HFF-Myc (cell line): ENCODE measurements at regions not wholly inside any gene's neighbourhood (a gene's known extent, or its start where the extent isn't known, plus 50 kb on each side); places are given as distances from the start of the nearest gene placed in this dataset.
A peak's percentile ranks its signal among the peaks of the same experiment; 100 is the strongest.

Experiments
- DNase-seq: peaks from one replicate; pipeline ENCODE4 v3.0.0-alpha.2; 2011; ENCODE audit warnings: low read depth; ENCODE audit errors: extremely low read depth
- H3K4me3 ChIP-seq: replicated peaks from 2 replicates; pipeline ENCODE4 v1.5.1; 2011; ENCODE audit warnings: low read depth, mild to moderate bottlenecking, control low read depth, low read length
- TF ChIP-seq, protein P1 (sequence below): IDR thresholded peaks from 2 replicates; pipeline ENCODE4 v1.5.1; 2012; ENCODE audit warnings: mild to moderate bottlenecking, low read depth, low read length, control low read depth; ENCODE audit errors: missing control alignments

DNA sequence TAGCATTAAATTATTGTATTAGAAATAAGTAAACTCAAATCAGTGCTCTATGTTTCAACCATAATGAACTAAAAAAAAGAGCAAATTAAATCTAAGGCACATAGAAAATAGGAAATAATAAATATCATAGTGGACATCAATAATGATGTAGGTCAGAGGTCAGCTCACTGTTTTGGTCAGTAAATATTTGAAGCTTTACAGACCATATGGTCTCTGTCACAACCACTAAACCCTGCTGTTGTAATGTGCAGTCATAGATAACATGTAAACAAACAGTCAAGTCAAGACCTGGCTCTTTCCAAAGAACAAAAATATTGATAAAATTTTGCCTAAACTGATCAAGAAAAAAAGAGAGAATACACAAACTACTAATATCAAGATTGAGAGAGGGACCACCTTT, 615.0 kb downstream of the SH2D4B start:
- H3K4me3 ChIP-seq: no peak overlapping the region
- TF ChIP-seq, protein P1, sequence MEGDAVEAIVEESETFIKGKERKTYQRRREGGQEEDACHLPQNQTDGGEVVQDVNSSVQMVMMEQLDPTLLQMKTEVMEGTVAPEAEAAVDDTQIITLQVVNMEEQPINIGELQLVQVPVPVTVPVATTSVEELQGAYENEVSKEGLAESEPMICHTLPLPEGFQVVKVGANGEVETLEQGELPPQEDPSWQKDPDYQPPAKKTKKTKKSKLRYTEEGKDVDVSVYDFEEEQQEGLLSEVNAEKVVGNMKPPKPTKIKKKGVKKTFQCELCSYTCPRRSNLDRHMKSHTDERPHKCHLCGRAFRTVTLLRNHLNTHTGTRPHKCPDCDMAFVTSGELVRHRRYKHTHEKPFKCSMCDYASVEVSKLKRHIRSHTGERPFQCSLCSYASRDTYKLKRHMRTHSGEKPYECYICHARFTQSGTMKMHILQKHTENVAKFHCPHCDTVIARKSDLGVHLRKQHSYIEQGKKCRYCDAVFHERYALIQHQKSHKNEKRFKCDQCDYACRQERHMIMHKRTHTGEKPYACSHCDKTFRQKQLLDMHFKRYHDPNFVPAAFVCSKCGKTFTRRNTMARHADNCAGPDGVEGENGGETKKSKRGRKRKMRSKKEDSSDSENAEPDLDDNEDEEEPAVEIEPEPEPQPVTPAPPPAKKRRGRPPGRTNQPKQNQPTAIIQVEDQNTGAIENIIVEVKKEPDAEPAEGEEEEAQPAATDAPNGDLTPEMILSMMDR: no peak
- no peak for DNase-seq

DNA sequence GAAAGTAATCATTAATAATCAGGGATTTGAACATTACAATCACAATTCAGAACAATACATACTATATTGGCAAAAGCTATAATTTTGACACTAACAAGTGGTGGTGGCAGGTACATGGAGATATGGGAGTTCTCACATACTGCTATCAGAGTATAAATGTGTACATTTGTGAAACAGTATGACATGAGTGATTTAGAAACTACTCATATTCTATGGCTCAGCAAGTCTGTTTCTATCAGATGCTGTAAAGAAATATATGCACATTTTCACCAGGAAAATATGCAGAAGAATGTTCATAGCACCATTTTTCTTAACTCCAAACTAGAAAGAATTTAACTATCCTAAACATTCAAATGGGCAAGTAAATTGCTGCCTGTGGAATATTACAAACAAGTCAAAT, 620.0 kb downstream of the SH2D4B start:
- no peak overlapping the region for H3K4me3 ChIP-seq
- TF ChIP-seq, protein P1: no peak
- no peak for DNase-seq

DNA sequence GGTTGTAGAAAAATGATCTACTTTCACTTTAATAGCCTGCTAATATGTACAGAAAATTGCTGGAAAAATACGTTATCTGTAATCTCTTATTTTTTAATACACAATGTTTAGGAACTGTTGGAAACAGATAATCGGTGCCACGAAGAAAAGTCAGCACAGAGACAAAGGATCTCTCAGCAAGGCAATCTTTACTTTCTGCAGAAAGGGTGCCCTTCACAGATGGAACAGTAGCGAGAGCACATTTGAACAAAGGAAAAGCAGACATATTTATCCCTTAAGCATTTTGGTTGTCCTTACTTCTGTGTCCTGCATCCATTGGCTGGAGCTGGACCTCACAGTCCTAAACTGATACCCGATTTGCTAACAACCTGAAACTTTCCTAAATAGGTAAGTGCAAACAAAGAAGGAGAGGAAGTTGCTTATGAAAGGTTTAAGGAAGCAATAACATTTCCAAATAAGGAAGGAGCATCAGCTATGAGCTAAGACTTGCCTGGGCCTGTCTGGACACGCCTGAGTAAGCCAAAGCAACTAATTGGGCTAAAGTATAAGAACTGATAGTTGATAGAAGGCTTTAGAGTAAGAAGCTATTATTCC, 640.0 kb downstream of the SH2D4B start:
- H3K4me3 ChIP-seq: no peak overlapping the region
- TF ChIP-seq, protein P1: no peak
- no peak for DNase-seq

DNA sequence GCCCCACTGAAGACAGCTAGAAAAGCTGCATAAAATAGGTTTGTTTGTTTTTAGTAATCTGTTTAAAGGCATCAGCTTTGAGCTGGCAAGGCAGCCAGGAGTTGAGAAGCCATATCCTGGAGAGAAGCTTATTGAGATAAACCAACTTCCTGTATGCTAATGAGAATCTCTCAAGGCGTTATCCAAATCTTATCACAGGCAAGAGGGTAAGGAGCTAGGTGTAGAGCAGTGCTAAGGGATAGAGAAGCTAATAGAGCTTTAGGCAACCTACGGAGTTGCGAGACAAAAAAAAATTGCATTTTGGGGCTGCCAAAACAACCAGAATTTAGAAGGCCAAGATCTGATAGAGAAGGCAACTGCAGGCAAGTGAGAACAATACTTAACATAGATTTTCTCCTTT, 641.6 kb downstream of the SH2D4B start:
- no peak overlapping the region for H3K4me3 ChIP-seq
- DNase-seq: no peak
- TF ChIP-seq, protein P1: no peak

DNA sequence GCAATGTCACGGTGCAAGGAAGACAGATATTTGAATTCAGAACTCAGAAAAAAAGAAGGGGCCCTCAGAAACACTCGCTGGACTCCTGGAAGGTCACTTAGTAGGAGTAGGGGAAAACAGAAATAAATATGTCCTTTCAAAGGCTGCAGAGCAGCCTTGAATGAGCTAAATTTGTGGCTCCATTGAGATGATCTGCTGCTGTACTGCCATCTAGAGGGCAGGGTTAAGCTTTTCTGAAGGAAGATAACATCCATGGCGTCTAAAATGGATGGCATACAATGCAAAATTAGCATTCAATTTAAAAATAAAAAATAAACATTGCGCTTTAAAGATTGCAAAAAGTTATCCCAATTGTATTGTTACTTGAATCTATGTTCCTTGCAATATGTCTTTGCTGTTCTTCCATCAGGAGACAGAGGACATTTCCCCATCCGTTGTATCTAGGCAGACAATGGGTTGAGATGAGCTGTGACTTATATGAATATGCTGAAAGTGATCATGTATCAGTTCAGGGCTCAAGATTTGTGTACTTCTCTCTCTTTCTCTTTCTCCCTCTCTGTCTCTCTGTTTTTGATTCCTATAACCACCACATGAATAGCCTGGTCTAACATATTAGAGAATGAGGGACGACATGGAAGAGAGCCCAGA, 642.2 kb downstream of the SH2D4B start:
- H3K4me3 ChIP-seq: no peak overlapping the region
- TF ChIP-seq, protein P1: peak; percentile 19
- DNase-seq: no peak

DNA sequence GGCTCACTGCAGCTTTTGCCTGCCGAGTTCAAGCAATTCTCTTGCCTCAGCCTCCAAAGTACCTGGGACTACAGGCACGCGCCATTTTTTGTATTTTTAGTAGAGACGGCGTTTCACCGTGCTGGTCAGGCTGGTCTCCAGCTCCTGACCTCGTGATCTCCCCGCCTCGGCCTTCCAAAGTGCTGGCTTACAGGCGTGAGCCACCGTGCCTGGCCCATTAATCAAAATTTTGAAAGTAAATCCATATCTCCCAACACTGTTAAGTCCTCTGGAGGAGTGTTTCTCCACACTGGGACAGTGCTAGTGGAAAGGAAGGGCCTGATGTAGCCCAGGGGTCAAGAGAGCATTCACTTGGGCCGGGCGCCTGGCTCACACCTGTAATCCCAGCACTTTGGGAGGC, 644.6 kb downstream of the SH2D4B start:
- no peak overlapping the region for H3K4me3 ChIP-seq

More for the DNA sequence above, 644.6 kb downstream of the SH2D4B start:
- DNase-seq: no peak
- TF ChIP-seq, protein P1: no peak
